ENCODE measurements at regions not wholly inside any gene's neighbourhood (a gene's known extent, or its start where the extent isn't known, plus 50 kb on each side); places are given as distances from the start of the nearest gene placed in this dataset.

- ChIA-PET POLR2A (no interaction called here), CTCF (no interaction called here)
- no peak for DNase-seq (ENCODE audit: low read depth, low spot score)
- no peak for TF ChIP-seq CTCF (IDR thresholded peaks at IDR 0.05; ENCODE audit: insufficient read depth, low read length, missing control alignments)
- no peak overlapping the region for H3K4me3 ChIP-seq (ENCODE audit: low read depth, low read length)
These were observed 985.4 kb downstream of the PLOD2 start for GRCh38 chr3:145175626-145176025.

GRCh38 chr3:145176907-145177306 lies 984.1 kb downstream of the PLOD2 start:
- POLR2A ChIA-PET, result no interaction called here

GRCh38 chr3:145177828-145178227 lies 983.2 kb downstream of the PLOD2 start:
- POLR2A ChIA-PET, result no interaction called here
- no peak for TF ChIP-seq CTCF (IDR thresholded peaks at IDR 0.05; ENCODE audit: insufficient read depth, low read length, missing control alignments)

More at GRCh38 chr3:145176907-145177306, 984.1 kb downstream of the PLOD2 start:
- H3K4me3 ChIP-seq (ENCODE audit: low read depth, low read length), result no peak overlapping the region
- no peak for TF ChIP-seq CTCF (IDR thresholded peaks at IDR 0.05; ENCODE audit: insufficient read depth, low read length, missing control alignments)
- CTCF ChIA-PET, result no interaction called here
- DNase-seq (ENCODE audit: low read depth, low spot score), result no peak

GRCh38 chr3:145182196-145182911 lies 978.6 kb downstream of the PLOD2 start:
- H3K4me3 ChIP-seq (ENCODE audit: low read depth, low read length), result no peak overlapping the region
- no peak for DNase-seq (ENCODE audit: low read depth, low spot score)
- ChIA-PET CTCF (no interaction called here), POLR2A (no interaction called here)
- no peak for TF ChIP-seq CTCF (IDR thresholded peaks at IDR 0.05; ENCODE audit: insufficient read depth, low read length, missing control alignments)

More at GRCh38 chr3:145177828-145178227, 983.2 kb downstream of the PLOD2 start:
- CTCF ChIA-PET, result no interaction called here
- H3K4me3 ChIP-seq (ENCODE audit: low read depth, low read length), result no peak overlapping the region
- no peak for DNase-seq (ENCODE audit: low read depth, low spot score)

GRCh38 chr3:145183261-145183660 lies 977.7 kb downstream of the PLOD2 start:
- H3K4me3 ChIP-seq (ENCODE audit: low read depth, low read length), result no peak overlapping the region
- POLR2A ChIA-PET, result no interaction called here
- no peak for TF ChIP-seq CTCF (IDR thresholded peaks at IDR 0.05; ENCODE audit: insufficient read depth, low read length, missing control alignments)
- CTCF ChIA-PET, result no interaction called here
- no peak for DNase-seq (ENCODE audit: low read depth, low spot score)

- TF ChIP-seq CTCF (IDR thresholded peaks at IDR 0.05; ENCODE audit: insufficient read depth, low read length, missing control alignments), result no peak
- CTCF ChIA-PET, result no interaction called here
- DNase-seq (ENCODE audit: low read depth, low spot score), result no peak
- H3K4me3 ChIP-seq (ENCODE audit: low read depth, low read length), result no peak overlapping the region
- POLR2A ChIA-PET, result no interaction called here
These were observed 972.8 kb downstream of the PLOD2 start for GRCh38 chr3:145188079-145188770.

All from AG04449 (cell line).